ENCODE measurements at regions not wholly inside any gene's neighbourhood (a gene's known extent, or its start where the extent isn't known, plus 50 kb on each side); places are given as distances from the start of the nearest gene placed in this dataset.
"Not testable (repeated sequence)": the region's sequence is repeated elsewhere in the genome, so short reads cannot be mapped to it uniquely, and the experiment has no call there.

DNA sequence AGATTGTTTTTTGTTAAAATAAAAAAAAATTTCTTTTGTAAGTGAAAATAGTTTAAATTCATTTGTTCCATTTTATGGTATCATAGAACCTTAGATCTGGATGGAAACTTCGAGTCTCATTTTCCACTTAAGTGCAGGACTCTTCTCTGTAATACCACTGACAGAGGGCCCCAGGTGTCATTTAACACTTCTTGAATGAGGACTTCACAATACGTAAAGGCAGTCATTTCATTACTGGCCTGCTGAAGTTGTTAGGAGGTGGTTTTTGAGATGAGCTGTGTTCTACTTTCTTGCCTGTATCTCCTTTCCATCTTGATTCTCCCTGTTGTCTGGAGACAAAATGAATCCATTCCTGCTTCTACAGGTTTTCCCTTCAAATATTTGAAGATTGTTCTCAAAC lies 455.3 kb downstream of the DMRT2 start:
- DNase-seq = no peak

DNA sequence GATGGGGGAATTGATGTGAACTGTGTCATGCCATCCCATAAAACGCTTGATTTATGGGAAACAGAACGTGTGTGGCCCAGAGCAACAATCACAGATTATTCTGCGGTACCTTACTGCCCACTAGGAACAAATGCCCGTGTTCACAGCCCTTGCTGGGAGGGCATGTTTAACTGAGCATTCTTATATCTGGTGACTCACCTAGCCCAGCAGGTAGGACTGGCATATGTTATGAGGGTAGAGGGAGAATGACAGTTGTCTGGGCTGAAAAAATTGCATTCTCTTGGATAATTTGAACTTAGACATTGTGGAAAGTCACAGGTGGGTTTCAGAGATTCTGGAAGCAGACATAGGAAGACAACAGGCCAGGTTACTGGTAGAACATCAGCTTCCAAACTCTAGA lies 460.6 kb downstream of the DMRT2 start:
- DNase-seq = no peak

DNA sequence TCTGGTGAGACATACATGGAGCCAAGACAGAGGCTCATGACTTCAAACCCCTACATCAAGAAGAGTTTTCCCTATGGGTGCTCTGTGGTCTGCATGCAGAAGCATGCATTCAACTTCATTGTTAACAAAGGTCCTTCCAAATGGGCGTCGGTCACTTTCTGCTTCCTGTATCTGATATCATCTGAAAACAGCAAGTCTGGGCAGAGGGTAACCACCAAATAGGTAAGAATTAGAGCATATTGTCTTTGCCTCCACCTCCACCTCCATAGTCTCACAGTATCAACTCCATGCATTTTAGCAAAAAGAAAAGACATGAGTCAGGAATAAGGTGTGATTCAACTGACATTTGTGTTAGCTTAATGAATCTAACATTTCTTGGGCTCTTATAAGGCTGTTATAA lies 462.9 kb downstream of the DMRT2 start:
- no peak for DNase-seq

DNA sequence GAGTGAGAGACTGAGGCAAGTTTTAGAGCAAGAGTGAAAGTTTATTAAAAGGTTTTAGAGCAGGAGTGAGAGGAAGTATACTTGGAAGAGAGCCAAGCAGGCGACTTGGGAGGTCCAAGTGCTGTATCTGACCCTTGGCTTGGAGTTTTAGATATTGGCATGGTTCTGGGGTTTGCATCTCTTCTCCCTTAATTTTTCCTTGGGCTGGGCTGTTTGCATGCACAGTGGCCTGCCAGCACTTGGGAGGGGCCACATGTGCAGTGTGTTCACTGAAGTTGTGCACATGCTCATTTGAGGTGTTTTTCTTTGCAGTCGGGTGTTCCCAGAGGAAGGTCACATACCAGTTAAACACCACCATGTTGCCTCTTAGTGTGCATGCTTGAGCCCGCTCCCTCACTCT lies 464.1 kb downstream of the DMRT2 start:
- DNase-seq = no peak

DNA sequence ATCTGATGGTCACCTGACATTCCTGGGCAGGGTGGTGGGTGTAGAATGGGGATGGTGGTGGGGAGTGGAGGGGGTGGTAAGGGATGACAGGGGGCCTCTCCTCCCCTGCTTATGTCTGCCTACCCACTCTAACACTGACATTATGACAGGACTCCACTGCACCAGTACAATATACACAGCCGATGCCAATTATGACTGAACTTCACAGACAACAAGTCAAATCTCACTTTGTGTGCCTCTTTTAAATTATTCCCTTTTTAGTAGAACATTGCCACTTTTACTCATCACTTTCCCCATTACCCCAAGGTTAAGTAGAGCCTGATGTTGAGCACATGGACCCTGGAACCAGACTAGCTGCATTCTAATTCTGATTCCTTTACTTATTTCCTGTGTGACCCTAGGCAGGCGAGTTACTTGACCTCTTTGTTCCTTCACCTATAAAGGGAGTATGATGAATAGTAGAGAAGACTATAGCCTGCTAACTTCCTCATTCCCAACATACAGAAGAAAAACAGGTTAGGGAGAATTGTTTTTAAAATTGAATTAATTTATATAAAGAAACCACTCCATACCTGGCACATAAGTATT lies 464.7 kb downstream of the DMRT2 start:
- no peak for DNase-seq

DNA sequence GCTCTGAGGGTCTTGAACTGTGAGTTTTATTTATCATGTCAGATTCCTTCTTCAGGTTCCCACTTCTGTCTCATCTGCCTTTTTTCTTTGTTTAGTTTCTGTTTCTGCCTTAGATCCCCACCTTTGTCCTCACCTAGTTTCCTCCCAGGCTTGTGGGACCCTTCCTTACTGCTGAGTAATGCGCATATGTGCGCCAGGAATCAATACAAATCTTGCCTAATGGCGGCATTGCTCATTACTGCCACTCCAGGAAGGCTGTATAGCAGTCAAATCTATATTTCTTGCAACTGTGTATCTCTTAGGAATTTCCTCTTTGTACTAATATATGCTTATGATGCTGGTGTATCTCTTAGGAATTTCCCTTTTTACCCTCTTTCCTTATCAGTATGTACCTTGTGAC lies 465.4 kb downstream of the DMRT2 start:
- no peak for DNase-seq

DNA sequence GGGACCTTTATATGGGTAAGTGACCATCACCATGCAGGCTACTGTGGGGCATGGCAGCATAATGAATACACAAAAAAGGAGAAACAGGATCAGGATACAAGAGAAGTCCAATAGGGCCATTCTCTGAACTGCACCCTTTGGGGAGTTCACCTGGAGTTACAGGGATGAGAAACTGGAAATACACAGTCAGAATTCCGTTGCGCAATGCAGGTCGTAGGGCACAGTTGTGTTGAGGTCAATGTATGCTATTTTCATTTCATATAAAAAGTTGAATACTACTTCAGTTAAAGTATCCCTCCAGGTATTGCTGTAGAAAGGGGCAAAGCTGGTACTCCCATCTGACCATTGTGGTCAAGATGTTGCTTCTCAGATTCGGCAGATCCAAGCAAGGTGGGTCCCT lies 471.4 kb downstream of the DMRT2 start:
- no peak for DNase-seq

DNA sequence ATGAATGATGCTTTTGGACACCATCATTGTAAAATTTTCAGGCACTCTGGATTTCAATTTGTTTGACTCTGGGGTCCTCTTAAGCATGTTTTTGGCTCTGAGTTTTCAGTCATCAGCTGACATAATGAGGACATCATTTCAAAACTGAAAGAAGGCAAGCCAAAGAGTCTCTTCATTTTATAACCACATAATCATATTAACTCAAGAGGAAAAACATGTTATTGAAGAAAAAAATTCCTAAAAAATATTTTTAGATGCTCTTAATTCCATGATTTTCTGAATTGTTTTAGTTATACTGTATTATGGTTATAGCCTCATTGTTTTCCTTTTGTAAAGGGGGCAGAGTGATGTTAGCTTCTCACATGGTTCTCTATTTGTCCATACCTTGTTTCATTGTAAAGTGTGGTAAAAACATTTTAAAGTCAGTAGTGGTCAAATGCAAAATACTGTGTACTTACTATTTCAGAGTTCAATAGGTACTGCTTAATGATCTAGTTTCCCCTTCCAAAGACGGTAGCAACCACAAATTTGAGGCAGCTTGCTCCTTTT lies 472.1 kb downstream of the DMRT2 start:
- DNase-seq = no peak

DNA sequence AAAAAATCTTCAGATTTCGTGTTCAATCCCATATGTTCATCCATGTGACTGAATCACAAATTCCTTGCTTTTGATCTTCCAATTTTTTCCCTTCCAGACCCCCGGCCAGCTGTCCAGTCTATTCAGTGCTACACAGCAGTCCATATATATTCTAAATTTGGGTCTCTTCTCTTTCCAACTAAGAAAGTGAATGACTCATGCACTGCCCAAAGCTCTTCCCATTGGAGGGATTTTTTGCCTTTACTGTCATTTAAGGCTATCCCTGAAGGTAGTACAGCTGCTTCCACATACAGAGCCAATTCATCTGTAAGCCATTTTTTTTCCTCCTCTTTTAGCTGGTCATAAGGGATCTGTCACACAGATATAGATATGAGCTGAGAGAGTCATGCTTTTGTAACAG lies 478.3 kb downstream of the DMRT2 start:
- no peak for DNase-seq

DNA sequence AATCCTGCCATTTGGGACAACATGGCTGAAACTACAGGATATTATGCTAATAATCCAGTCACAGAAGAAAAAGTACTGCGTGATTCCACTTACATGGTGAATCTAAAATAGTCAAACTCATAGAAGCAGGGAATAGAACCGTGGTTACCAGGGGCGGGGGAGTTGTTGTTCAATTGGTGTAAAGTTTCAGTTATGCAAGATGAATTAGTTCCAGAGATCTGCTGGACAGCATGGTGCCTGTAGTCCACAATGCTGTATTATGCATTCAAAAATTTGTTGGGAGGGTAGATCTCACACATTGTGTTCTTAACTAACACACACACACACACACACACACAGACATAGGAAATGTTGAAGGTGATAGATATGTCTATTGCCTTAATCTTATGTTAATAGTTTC lies 480.5 kb downstream of the DMRT2 start:
- no peak for DNase-seq

DNA sequence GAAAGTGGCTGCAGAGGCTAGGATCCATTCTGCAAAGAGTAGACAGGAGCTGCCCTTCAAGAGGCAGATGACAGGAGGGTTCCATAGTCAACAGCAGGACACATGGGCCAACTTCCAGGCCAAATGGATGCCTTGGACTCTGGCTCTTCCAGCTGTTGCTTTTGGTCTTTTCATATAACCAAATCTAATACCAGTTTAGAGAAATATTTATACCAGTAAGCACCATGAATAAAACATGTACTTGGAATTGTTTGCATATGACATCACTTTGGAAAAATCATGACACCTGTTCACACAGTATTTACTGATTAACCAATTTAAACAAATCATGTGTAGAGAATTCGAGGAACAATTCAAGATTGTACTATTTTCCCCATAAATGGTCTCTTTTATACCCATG lies 481.3 kb downstream of the DMRT2 start:
- DNase-seq = no peak

DNA sequence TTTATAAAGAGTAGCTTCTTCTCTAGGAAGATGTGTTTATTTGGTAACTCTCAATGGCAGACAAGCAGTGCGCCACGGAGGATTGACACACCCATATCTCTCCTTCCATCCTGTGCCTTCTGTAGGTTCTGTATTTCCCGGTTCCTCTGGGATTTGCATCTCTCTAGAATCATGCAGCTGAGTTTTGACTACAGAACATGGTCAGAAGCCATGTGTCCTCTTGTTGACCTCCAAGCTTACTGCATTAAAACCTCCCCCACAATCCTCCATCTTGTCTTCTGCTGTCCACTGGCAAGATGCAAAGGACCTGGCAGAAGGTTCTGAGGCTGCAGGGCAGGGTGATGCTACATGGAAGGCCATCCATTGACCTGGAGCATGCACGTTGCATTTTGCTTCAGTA lies 482.0 kb downstream of the DMRT2 start:
- DNase-seq = no peak

DNA sequence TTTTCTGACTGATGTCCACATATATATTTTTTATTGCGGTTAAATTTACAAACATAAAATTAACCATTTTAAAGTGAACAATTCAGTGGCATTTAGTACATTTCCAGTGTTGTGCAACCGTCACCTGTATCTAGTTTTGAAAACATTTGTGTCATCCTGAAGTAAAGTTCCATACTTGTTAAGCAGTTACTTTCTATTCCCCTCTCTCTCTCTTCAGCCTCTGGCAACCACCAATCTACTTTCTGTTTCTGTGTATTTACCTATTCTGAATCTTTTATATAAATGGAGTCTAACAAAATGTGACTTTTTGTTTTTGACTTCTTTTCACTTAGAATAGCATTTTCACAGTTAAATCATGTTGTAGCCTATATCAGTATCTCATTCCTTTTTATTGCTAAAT lies 480.1 kb upstream of the SMARCA2 start:
- DNase-seq = no peak

DNA sequence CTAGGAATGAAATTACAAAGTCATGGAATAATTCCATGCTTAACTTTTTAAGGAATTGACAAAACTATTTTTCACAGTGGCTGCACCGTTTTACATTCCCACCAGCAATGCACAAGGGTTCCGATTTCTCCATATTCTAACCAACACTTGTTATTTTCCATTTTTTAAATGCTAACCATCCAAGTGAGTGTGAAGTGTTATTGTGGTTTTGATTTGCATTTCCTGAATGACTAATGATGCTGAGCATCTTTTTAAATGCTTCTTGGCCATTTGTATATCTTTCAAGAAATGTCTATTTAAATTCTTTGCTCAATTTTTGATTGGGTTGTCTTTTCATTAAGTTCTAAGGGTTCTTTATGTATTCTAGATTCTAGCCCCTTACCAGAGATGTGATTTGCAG lies 479.5 kb upstream of the SMARCA2 start:
- DNase-seq = no peak

DNA sequence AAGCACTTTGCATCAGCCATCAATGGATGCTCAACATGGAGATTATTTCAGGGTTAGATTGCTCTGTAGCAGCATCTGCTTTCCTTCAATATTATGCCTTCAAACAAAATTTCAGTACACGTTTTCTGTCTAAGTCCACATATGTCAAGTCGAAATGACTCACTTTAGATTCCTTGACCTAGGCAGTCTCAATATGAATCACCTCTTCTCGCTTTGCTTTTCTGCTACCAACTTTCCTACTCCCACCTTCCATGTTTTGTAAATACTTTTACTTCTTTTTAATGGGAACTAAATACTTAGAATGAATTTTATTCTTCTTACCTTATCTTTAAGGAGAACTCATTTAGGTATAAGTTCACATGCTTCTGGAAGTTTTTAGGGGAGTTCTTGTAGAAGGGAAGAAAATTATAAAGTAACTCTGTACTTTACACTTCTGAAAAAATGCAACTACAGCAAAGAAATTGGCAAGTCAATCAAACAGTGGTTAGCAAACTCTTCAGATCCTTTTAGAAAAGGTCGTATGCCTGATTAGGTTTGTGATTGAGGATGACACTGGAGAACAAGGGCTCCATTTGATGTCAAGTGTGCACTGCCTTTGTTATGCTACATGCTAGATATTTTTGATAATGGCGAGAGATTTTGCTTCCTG lies 478.5 kb upstream of the SMARCA2 start:
- DNase-seq = no peak

DNA sequence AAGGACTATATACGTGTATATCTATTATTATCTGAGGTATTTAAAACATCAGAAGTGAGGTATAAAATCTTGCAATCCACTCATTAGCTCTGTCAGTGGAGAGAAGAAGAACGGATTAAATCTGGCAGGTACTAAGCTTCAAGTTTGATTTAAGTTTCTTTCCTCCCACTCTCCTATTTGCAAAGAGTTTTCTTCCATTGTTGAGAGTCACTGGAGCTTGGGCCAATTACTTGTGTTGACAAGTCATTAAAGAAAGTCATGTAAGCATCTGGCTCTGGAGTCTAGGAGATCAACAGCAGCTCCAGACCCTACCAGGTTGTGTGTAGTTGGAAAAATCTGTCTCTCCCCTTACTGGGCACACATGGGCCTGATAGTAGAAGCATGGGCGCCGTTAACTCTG lies 476.8 kb upstream of the SMARCA2 start:
- DNase-seq = no peak

DNA sequence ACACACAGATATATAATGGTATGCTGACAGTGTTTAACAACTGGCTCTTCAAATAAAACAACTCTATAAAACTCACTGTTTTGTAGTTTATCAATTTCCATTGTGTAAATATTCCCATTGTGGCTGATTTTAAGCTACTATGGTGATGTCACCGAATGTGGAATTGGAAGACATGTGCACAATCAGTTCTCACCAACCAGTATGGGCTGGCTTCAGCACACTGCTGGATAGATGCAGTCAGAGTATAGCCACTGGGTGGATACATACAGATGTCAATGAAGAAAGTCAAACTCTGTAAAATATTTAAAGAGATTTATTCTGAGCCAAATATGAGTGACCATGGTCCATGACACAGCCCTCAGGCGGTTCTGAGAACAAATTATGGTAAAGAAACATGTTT lies 475.9 kb upstream of the SMARCA2 start:
- no peak for DNase-seq

DNA sequence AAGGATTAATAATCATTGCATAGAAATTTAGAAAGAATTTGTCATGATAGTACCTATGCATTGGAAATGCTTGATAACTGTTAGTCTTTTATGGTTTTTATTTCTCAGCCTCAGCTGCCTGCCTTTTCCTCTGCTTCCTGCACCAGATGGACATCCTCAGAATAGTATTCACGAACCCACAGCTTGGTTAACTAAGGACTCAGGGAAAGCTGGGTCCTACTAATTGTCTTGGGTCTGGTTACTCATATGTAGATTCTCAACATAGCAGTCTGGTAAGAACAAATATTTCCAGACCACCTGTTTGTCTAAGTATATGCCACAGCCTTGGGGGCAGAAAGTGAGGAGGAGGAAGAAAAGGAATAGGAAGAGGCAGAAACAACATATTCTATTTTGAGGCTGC lies 464.5 kb upstream of the SMARCA2 start:
- no peak for DNase-seq

DNA sequence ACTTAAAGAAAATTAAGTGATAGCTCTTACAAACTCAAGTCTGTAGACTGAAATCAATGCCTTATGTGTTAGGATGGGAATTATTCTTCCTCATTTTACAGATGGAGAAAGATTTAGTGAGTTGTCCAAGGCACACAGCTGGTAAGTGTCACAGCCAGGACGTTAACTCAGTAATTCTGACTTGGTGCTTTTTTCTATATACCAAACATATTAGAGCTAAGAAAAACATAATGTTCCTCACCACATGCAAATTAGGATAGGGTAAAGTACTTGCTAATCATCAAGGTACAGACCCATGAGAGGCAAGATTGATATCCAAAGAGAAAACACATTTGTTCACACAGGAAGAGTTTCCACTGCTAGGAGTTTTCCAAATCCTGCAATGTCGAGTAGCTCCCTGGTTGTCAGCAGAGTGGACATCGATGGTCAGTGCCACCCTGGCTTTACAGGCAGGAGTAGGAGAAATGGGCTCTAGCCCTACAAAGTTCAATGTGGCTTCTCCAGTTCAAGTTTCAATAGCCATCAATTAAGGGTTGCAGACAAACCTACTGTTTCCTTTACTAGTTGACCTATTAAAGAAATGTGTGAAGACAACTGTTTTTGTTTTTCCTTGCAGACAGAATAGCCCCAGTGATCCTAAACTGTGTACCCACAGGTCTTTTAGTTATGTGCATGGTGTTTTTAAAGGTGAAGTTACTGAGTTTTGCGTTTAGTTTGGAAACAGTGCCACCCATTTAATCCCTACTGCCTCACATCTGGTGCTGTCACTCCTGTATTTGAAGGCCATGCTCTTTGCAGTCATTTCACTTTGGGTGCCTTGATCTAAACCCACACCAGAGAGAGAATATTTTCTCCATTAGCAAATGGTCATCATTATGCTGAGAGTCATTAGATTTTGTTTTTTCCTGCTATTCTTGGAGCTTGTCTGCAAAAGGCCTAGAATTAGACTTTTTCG lies 460.8 kb upstream of the SMARCA2 start:
- no peak for DNase-seq

DNA sequence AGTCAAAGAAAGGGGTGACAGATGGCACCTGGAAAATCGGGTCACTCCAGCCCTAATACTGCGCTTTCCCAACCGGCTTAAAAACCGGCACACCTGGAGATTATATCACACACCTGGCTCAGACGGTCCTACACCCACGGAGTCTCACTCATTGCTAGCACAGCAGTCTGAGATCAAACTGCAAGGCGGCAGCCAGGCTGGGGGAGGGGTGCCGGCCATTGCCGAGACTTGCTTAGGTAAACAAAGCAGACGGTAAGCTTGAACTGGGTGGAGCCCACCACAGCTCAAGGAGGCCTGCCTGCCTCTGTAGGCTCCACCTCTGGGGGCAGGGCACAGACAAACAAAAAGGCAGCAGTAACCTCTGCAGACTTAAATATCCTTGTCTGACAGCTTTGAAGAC lies 456.5 kb upstream of the SMARCA2 start:
- not testable (repeated sequence) for DNase-seq

DNA sequence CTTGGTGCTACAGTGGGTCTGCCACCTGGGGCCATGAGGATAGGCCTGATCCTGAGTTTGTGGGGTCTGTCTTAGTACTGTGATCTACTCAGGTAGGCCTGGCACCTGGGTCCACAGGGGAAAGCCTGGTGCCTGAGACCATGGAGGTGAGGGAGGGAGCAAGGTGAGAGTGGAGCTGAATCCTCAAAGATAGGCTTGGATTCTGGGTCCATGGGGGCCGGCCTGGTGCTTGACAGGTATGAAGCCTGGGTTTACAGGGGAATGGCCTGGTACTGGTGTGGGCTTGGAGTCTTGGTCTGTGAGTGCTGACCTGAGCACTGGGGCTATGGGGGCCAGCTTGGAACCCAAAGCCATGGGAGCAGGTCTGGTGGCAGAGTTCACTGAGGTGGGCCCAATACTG lies 439.2 kb upstream of the SMARCA2 start:
- DNase-seq = no peak

DNA sequence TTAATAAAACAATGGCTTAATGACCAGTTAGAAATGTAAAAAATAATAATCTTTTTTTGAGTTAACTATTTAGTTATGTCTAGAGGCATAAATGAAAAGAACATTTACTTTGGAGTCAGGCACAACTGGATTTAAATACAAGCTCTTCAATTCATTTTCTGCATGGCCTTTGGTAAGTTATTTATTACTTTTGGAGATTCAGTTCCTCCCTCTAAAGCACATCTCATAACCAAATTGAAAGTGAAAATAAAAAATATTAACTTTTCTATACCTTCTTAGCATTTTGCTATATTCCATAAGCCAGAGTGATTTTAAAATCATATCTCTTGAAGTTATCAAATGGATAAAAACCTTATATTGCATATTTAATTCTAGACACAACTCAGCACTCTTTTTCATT lies 434.9 kb upstream of the SMARCA2 start:
- DNase-seq = no peak

DNA sequence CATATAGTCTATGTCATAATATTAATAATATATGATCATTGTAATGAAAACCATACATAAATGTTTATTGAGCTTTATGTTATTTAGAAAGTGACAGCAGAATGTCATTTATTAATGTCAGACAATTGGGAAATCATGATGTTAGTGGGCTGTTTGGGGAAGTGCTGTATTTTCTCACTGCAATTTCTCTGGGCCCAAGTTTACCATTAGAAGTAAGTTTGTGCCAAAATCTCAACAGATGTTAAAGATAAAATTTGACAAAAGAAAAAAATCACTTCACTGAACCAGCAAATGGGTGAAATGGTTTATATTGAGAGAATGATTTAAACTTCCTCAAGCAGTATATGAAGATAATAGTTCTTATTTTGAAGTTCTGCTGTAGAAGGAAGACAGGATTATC lies 433.2 kb upstream of the SMARCA2 start:
- DNase-seq = no peak

DNA sequence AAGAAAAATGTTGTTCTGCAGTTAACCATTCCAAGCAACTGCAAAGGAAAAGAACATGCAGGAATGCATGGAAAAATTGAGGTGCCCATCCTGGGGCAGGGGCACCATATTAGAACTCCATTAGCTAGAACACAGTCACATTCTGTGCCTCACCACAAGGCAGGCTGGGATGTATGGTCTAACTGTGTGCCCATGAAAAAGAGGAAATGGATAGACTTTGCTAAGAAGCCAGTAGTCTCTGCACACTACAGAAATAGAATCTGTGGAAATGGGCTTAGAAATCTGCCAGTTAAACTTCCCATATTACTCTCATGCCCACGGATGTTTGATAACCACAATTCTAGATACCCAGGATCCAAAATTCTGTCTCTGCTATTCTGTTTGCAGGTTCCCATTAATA lies 423.8 kb upstream of the SMARCA2 start:
- DNase-seq = no peak
